ENCODE measurements at regions not wholly inside any gene's neighbourhood (a gene's known extent, or its start where the extent isn't known, plus 50 kb on each side); places are given as distances from the start of the nearest gene placed in this dataset.

DNA sequence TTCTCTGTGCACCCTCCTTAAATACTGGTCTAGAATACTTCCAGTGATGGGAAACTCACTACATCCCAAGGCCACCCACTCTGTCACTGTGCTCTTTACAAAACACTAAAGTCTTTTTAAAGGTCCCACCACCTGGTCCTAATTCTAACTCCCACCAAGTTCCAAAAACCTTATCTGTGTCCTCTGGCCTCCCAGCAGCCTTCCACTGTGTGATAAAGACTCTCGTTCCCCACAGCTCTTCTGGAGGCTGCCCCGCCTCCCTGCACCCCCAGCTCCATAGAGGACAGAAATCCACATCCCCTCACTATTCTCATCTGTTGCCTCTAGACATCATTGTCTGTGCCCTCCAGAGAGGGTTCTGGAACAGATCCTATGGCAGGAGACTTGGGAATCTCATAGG is 276.4 kb downstream of the FAM43A start:
- H3K36me3 ChIP-seq = no peaks in the 10 kb centered on the region

DNA sequence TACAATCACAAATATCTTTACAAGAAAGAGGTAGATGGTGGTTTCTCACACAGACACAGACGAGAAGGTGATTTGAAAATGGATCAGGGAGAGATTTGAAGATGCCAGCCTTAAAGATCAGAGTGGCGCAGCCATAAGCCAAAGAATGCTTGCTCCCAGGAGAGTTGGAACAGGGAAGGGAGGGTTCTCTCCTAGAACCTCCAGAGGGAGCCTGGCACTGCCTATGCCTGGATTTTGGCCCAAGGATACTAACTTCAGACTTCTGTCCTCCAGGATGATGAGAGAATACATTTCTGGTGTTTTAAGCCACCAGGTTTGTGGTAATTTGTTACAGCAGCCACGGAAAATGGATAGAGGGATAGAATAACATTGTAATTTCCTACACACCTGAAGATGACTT is 279.1 kb downstream of the FAM43A start:
- WGBS = 92% methylated on average over 3 of the region's 3 CpGs
- Histone ChIP-seq H3K9me3 (no peaks in the 10 kb centered on the region), H3K36me3 (no peaks in the 10 kb centered on the region), H3K4me3 (no peak overlapping the region), H3K27ac (no peak overlapping the region), H3K27me3 (replicated peaks; ENCODE audit: insufficient read depth) (no peaks in the 10 kb centered on the region), H3K4me1 (replicated peaks) (no peaks in the 10 kb centered on the region)
- TF ChIP-seq POLR2AphosphoS5 (IDR thresholded peaks at IDR 0.05) (no peak), POLR2A (IDR thresholded peaks at IDR 0.05) (no peak)
- TF ChIP-seq, protein P1, sequence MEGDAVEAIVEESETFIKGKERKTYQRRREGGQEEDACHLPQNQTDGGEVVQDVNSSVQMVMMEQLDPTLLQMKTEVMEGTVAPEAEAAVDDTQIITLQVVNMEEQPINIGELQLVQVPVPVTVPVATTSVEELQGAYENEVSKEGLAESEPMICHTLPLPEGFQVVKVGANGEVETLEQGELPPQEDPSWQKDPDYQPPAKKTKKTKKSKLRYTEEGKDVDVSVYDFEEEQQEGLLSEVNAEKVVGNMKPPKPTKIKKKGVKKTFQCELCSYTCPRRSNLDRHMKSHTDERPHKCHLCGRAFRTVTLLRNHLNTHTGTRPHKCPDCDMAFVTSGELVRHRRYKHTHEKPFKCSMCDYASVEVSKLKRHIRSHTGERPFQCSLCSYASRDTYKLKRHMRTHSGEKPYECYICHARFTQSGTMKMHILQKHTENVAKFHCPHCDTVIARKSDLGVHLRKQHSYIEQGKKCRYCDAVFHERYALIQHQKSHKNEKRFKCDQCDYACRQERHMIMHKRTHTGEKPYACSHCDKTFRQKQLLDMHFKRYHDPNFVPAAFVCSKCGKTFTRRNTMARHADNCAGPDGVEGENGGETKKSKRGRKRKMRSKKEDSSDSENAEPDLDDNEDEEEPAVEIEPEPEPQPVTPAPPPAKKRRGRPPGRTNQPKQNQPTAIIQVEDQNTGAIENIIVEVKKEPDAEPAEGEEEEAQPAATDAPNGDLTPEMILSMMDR (IDR thresholded peaks at IDR 0.05) = no peak
- DNase-seq (ENCODE audit: low spot score) = no peak
- intact Hi-C loops (cut with DNase I) = no loop called here

More for the DNA sequence above, 276.4 kb downstream of the FAM43A start:
- Histone ChIP-seq H3K27me3 (replicated peaks; ENCODE audit: insufficient read depth) (no peaks in the 10 kb centered on the region), H3K4me3 (no peak overlapping the region), H3K4me1 (replicated peaks) (no peaks in the 10 kb centered on the region), H3K27ac (no peak overlapping the region), H3K9me3 (no peaks in the 10 kb centered on the region)
- DNase-seq (ENCODE audit: low spot score) = no peak
- 82% methylated on average over 2 of the region's 2 CpGs for WGBS
- intact Hi-C loops (cut with DNase I) = no loop called here
- TF ChIP-seq, protein P1 (IDR thresholded peaks at IDR 0.05) = no peak
- TF ChIP-seq POLR2A (IDR thresholded peaks at IDR 0.05) = no peak
- no peak for TF ChIP-seq POLR2AphosphoS5 (IDR thresholded peaks at IDR 0.05)

DNA sequence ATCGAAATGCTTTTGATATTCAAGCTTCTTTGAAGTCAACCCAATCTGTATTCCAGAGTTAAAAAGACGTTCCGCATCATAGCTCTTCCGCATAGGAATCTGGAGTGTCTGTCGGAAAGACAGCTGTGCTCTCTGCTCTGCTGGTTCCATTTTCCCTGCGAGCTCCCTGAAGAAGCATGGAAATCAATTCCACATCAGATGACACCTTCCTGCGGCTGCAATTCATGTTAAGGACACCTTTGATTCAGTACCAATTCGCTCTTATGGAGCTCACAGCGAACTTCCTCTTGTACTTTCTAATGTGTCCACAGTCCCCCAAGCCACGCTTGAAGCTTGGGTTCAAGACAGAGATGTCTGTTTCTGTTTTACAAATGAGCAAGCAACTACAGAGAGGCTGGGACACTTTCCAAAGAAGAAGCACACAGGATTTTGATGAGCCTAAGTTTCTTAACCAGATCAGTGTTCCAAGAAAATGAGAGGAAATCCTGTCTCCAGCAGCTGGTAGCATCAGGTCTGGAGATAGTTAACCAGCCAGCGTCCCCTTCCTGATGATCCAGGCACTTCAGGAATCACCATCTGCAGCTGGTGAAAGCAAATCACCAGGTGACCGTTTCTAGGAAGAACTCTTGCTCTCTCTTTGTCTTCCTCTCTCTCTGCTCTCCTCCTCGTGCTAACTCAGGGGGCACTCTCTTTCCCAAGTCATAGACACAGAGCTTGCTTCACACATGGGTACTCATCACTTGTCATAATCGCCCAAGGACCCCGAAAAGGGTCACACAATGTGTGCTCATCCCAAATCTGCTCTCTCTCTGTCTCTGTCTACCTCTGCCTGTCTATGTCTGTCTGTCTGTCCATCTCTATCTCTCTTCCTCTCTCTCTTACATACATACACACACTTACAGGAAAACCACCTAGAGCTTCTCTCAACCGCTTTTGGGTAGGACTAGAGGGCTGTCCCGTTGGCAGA is 281.8 kb downstream of the FAM43A start:
- Histone ChIP-seq H3K27ac (no peak overlapping the region), H3K27me3 (replicated peaks; ENCODE audit: insufficient read depth) (no peaks in the 10 kb centered on the region), H3K9me3 (no peaks in the 10 kb centered on the region), H3K36me3 (no peaks in the 10 kb centered on the region), H3K4me1 (replicated peaks) (no peaks in the 10 kb centered on the region), H3K4me3 (no peak overlapping the region)
- no peak for TF ChIP-seq POLR2AphosphoS5 (IDR thresholded peaks at IDR 0.05)
- TF ChIP-seq POLR2A (IDR thresholded peaks at IDR 0.05) = no peak
- TF ChIP-seq, protein P1 (IDR thresholded peaks at IDR 0.05) = no peak
- intact Hi-C loops (cut with DNase I) = no loop called here
- 68% methylated on average over 17 of the region's 17 CpGs for WGBS
- no peak for DNase-seq (ENCODE audit: low spot score)

DNA sequence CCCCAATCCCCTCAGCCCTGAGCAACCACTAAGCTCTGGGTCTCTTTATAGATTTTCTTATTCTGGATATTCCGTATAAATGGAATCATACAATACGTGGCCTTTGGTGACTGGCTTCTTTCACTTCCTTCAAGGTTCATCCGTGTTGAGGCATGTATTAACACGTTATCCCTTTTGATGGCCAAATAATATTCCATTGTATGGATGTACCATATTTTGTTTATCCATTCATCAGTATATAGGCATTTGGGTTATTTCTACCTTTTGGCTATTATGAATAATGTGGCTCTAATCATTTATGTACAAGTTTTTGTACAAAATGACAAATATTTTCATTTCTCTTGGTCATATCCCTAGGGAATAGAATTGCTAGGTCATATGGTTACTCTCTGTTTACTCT is 284.4 kb downstream of the FAM43A start:
- DNase-seq (ENCODE audit: low spot score) = no peak
- H3K4me1 ChIP-seq (replicated peaks) = no peaks in the 10 kb centered on the region
- TF ChIP-seq POLR2A (IDR thresholded peaks at IDR 0.05) = no peak
- no peak for TF ChIP-seq POLR2AphosphoS5 (IDR thresholded peaks at IDR 0.05)
- TF ChIP-seq, protein P1 (IDR thresholded peaks at IDR 0.05) = no peak
- no peaks in the 10 kb centered on the region for H3K27me3 ChIP-seq (replicated peaks; ENCODE audit: insufficient read depth)
- H3K9me3 ChIP-seq = no peaks in the 10 kb centered on the region
- WGBS = 95% methylated on average over 4 of the region's 4 CpGs
- intact Hi-C loops (cut with DNase I) = no loop called here
- no peak overlapping the region for H3K4me3 ChIP-seq
- no peaks in the 10 kb centered on the region for H3K36me3 ChIP-seq
- H3K27ac ChIP-seq = no peak overlapping the region

DNA sequence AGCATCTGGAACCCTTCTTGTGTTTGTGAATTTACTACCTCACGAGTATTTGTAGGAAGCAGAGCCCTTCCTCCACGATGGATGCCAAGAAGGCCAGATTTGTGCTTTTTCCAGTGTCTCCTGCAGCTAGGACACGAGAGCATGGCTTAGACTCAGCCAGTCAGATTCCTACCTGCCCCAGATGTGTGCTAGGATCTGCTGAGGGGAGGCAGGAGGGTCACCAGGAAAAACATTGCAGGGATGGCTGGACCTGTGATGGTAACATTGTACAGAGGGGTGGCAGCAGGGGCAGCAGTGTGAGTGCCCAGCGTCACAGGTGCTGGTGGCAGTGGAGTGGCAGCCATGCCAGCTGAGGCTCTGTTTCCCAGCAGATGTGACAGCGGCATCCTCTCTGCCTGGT is 285.3 kb downstream of the FAM43A start:
- TF ChIP-seq POLR2AphosphoS5 (IDR thresholded peaks at IDR 0.05) (no peak), POLR2A (IDR thresholded peaks at IDR 0.05) (no peak)
- TF ChIP-seq, protein P1 (IDR thresholded peaks at IDR 0.05) = no peak
- intact Hi-C loops (cut with DNase I) = no loop called here
- DNase-seq (ENCODE audit: low spot score) = no peak

More for the DNA sequence above, 285.3 kb downstream of the FAM43A start:
- Histone ChIP-seq H3K36me3 (no peaks in the 10 kb centered on the region), H3K27ac (no peak overlapping the region), H3K4me3 (no peak overlapping the region), H3K27me3 (replicated peaks; ENCODE audit: insufficient read depth) (no peaks in the 10 kb centered on the region), H3K9me3 (no peaks in the 10 kb centered on the region), H3K4me1 (replicated peaks) (no peaks in the 10 kb centered on the region)
- 84% methylated on average over 5 of the region's 5 CpGs for WGBS

All from prostate gland (tissue), 2 donors.